HG03575 (cell line): ENCODE measurements at regions not wholly inside any gene's neighbourhood (a gene's known extent, or its start where the extent isn't known, plus 50 kb on each side); places are given as distances from the start of the nearest gene placed in this dataset.
"Not testable (repeated sequence)": the region's sequence is repeated elsewhere in the genome, so short reads cannot be mapped to it uniquely, and the experiment has no call there.

ENCODE experiments used
- ATAC-seq: cut with Tn5 transposase; IDR thresholded peaks from one replicate; pipeline ENCODE4 v1.9.1; 2021; ENCODE audit not compliant: unreplicated experiment, insufficient number of reproducible peaks, low FRiP score; ENCODE audit errors: extremely low read depth

DNA sequence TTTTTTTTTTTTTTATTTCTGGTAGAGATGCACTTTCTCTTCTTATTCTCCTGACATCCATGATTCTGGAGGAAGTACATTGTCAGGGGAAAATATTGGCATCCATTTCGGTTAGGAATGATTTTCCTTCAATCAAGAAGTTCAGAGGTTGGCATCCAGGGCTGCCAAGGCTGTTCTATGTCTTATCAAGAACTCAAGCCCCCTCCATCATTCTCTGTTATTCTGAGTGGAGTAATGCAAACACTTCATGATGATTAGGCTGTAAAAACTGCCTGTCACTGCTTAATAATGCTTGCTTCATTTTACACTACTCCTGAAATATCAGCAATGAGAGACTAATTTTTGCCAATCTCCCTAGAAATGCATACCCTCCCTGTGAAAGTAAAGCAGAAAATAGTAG lies 417.1 kb upstream of the NFIA start:
- ATAC-seq: no peak

DNA sequence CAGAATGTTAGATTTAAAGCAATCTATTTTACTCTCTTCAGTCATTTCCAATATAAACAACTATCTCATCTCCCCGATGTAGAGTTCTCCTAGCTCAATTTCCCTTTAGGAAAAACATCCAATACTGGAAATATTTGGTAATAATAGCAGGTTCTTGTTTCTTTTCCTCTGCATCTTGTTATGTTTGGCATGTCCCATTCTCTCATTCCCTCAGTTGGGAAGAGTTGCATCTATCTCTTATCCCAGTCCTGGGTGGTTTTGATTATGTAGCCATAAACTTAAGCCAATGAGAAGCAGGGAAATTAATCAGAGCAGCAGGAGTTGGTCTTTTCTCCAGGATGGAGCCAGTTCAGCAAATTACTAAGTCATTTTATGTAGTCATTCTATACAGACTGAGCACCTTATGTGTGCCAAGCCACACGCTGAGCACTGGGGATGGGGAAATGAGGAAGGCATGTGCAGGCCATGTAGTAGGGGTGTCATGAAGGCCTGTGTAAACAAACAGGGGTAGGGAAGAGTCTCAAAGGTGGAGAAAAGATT lies 418.2 kb upstream of the NFIA start:
- ATAC-seq: no peak

DNA sequence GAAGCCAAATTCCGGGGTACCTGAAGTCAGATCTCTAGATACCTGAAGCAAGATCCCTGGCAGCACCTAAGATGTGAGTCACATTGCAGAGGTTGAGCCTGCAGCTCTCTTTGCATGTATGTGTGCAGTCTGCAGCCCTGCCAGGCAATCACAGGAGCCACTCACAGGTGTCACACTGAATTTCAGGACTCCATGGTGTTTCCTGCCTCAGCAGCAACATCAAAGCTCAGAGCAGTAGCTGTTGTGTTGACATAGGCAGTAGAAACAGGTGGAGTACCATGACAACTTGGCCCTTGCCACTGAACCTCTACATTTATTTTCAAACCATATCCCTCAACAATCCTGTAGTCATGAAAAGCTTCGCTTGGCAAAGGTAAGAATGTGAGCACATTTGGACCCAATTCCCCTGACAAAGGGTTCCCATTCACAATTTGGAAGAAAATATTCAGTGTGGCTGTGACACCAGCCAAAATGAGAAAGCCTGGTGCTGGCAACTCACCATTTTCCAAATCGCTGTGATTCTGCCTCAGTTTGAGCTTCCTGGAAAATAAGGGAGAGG lies 419.8 kb upstream of the NFIA start:
- no peak for ATAC-seq

DNA sequence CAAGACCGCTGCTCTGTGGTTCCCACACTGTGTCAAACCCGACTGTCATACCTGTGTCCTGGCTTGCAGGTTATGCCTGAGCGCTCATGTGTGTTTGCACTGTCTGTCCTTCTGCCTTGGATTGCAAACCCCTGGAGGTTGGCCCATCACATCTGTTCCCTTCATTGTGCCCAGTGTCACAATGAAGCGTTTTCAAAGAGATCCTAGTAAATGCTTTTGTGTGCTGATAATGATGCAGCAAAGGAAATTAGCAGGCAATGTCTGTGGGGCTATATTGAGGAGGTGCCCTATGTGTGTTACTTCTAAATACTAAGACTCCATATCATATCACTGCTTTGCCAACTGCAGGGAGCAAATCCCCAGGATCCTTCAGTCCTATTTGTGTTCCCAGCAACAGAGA lies 424.4 kb upstream of the NFIA start:
- no peak for ATAC-seq

DNA sequence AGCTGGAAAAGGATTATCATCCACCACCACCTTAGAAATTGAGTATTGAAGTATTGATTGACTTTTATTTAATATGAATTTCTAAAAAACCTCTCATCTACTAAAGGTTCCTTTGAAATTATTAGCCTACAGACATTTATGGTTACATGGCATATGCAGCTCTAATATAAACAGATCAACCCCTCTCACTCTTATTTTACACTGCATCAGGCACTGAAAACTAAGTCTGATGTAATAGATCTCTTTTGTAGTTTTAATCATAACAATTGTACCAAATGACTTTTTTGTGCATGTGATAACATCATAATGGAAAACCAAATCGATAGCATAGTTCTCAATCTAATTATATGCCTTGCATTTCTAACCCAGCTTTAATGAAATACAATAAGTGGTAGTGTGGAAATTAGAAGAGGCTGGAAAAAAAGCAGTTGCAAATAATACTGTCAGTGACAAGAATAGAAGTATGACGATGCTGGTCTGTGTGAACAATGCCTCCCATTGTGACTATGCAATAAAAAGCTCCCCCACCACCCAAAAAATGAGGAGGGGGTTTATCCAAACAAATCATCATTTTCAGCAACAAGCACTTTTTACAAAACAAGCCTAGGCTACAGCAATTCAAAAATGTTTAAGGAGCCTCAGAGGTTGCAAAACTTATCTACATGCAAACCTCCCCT lies 426.5 kb upstream of the NFIA start:
- ATAC-seq: no peak

DNA sequence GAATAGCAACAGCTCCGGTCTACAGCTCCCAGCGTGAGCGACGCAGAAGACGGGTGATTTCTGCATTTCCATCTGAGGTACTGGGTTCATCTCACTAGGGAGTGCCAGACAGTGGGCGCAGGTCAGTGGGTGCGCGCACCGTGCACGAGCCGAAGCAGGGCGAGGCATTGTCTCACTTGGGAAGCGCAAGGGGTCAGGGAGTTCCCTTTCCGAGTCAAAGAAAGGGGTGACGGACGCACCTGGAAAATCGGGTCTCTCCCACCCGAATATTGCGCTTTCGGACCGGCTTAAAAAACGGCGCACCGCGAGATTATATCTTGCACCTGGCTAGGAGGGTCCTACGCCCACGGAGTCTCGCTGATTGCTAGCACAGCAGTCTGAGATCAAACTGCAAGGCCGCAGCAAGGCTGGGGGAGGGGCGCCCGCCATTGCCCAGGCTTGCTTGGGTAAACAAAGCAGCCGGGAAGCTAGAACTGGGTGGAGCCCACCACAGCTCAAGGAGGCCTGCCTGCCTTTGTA lies 442.3 kb upstream of the NFIA start:
- not testable (repeated sequence) for ATAC-seq

DNA sequence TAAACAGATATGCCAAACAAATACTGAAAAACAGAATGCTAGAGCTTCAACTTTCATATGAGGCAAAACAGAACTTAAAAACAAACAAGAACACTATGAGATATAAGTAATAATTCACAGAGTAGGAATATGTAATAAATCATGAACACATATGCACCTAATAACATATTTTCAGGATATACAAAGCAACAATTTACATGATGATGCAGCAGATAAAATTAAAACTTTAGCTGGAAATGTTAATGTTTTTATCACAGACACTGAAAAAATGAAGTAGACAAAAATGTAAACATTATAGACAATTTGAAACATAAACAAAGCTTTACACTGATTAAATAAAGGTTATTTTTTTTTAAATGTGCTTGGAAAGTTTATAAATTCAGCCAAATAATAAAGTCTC lies 443.1 kb upstream of the NFIA start:
- ATAC-seq: no peak

DNA sequence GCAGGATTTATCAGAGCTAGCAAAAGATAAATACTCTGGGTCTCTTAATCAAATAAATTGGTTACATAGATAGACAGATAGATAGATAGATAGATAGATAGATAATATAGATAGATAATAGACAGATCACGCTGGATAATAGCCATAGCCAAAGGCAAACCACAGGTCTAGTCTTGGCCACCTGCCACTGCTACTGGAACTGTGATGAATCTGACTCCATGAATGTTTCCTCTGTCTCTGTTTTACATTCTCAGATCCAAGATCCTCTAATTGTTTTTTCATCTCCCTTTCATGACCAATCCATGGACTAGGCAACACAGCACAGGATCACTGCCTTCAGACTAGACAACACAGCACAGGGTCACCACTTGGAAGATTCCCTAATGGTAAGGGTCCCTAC lies 444.7 kb upstream of the NFIA start:
- no peak for ATAC-seq

DNA sequence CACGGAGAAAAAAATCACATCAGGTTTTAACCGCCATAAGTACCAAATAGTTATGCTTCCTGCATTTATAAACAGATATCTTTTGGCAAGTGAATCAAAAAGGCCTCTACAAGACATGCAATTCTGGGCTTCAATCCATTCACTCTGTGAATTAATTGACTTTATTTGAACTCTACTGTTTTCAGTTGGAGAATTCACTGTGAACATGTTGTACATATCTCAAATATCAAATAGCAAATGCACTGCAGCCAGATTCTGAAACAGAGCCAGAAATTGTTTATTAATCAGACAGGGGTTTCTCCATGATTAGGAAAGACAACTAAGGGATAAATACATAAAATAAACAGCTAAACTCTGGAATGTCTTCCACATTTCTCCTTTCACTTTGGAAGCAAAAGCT lies 445.4 kb upstream of the NFIA start:
- no peak for ATAC-seq

DNA sequence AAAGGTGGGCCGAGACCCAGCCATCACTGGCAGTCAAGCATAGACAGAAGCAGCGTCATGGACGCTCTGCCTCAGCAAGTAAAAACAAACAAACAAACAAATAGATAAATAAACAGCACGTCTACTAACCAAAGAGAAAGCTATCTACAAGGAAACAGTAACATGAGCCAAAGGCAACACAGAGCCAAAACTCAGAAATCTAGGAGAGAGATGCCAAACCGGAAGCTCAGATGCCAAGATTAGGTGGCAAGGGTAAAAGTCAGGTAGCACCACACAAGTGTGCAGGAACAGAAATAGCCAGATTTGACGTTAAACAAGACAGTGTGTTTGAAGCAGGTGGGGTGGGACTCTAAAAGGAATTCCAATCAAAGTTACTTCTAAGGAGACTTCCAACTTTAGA lies 448.3 kb upstream of the NFIA start:
- ATAC-seq: no peak

DNA sequence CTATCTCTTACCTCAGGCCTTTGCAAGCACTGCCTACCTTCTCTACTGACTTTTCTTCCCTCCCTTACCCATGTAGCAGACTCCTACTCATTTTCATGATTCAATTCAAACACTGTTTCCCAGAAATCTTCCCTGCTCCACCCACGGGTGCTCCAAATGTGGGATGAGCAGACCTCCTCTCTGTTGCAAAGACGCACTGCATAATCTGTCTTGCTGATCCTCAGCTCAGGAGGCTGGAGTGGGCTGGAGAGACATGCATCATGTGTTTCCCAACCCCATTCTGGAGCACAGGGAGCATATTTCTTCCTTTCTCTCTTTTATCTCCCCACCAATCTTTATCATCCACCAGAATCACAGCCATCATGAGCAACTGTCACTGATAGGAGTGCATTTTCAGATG lies 459.9 kb upstream of the NFIA start:
- no peak for ATAC-seq

DNA sequence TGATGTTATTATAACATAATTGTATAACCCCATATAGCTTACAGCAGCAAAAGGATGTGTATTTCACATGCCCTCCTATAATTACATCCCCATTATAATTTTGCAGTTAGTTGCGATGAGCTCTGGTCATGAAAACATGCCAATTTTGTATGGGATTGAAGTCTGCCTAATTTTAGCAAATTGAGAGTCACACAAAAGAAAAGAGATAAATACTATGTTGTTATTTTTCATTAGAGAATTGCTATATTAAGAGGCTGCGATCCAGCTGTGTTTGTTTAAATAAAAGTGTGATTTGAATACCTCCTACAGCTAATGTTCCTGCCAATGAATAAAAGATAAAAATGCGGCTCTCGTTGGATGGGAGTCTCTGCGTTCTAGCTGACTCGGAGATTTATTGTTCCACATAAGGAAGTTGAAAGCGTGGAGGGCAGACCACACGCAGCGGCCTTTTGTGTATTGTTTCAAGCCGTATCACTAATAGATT lies 461.0 kb upstream of the NFIA start:
- ATAC-seq: no peak

DNA sequence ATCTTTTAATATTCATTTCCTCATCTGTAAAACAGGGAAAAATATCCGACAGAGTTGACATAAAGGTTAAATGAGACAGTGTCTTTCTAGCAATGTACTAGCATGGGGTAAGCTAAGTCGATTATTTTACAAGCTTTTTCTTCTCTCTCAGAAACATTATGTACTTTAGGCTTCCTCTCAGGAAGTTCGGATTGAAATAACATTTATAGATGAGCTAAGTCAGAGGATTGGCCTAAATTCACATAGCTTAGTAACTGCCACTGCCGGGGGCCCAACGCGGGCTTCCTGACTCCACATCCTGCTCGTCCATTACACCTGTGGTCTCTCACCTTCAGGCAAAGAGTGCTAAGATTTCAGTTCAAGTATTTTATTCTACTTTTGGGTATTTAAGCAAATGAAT lies 462.3 kb upstream of the NFIA start:
- ATAC-seq: no peak

DNA sequence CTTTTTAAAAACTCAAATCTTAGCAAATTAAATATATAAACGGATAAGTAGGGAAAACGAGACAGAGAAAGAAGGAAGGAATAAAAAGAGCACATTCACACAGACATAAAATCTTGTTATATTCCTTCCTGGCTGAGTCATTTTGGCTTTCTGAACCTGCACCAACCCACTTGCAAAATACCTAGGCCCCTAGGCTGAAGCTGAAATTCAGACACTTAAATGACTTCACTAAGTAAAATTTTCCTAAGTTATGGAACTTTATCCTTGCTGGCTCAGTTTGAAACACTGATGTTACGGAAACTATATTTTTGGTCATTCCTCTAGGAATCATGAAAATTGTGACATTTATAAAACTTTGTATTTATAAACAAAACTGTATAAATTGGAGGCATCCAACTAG lies 462.8 kb upstream of the NFIA start:
- no peak for ATAC-seq

DNA sequence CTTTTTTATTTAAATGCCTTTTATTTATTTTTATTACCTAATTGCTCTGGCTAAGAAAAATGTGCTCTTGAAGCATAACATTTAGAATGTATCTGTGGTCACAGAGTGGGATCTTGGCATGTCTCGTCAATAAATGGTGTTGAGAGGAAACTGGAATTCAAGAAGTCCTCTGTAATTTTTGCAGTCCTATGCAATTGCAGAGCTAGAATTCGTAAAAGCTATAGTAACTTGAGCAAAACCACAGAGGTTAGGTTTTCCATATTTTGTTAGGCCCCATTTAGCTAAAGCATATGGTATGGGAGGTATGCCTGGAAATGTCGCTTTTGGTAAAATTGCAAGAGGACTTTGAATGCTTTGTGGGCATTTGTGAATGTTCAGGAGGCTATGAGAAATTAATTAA lies 466.7 kb upstream of the NFIA start:
- no peak for ATAC-seq

DNA sequence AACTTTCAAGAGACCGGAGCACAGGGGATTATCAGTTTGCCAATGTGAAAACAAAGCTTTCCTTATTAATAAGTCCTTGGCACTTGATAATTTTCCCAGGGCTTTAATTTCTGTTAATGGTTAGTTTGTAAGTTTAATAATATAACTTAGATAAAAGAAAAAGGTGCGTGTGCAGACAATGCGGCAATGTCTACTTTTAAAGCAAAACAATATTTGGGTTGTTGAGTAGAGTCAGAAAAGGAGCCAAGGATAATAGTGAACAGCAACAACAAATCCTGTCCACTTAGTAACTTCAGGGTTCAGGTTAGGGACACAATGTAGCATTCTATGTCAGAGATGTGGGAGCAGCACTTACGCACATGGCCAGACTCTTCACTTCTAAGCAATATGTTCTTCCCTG lies 469.6 kb upstream of the NFIA start:
- ATAC-seq: no peak

DNA sequence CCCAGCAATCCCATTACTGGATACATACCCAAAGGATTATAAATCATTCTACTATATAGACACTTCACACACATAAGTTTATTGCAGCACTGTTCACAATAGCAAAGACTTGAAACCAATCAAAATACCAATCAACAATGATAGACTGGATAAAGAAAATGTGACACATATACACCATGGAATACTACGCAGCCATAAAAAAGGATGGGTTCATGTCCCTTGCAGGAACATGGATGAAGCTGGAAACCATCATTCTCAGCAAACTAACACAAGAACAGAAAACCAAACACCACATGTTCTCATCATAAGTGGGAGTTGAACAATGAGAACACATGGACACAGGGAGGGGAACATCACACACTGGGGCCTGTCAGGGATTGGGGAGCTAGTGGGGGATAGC lies 475.4 kb upstream of the NFIA start:
- not testable (repeated sequence) for ATAC-seq

DNA sequence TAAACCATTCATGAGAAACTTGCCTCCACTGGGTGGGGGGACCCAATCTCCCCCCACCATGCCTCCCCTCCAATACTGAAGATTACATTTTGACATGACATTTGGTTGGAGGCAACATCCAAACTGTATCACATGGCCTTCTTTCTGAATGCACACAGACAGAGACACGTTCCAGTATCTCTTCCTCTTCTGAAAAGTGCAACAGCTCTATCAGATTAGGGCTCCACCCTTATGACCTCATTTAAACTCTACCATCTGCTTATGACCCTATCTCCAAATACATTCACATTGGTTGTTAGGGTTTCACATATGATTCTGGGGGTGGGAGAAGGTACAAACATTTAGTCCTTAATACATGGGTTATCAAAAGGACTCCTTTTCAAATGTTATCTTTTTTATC lies 481.8 kb upstream of the NFIA start:
- no peak for ATAC-seq

DNA sequence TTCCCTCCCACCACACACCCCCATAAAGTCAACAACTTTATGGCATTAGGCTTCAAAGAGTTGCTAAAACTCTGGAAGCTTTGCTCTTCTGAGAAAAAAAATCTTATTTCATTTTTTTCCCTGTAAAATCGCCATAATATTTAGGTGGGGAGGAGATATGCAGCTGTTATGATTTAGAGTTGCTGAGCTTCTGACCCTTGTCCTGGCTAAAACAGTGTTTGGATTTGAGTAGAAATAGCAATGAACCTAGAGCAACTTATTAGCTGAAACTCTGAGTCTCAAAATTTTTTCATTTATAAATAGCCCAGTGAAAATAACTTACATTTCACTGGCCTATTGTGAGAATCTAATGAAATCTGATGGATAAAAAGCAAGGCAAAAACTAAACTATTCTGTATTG lies 482.8 kb upstream of the NFIA start:
- no peak for ATAC-seq

DNA sequence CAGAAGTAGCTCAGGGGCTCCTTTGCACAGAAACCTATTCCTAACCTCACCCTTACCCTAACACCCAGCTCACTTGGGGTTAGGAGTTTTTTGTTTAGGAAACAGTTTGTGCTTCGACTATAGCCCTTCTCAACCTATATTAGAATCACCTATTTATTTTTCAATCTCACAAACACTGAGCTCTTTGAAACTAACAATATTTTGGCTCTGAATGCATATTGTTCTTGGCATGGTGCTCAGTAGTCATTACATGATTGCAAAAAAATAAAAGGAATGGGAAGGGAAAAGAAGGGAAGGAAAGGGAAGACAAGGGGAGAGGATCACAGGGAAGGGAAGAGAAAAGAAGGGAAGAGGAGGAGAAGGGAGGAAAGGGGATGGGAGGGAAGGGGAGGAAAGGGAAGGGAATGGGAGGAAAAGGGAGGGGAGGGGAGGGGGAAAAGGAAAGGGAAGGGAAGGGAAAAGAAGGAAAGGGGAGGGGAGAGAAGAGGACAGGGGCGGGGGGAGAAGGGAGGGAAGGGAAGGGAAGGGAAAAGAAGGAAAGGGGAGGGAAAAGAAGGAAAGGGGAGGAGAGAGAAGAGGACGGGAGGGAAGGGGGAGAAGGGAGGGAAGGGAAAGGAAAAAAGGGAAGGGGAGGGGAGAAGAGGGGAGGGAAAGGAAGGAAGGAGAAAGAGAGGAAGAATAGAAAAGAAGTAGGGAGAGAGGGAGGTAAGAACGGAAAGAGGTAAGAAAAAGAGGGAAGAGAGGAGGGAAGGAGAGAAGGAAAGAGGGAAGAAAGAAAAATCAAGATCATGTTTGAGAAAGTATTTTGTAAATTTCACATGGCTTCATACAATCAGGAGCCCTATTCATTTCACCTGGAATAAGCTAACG lies 484.1 kb upstream of the NFIA start:
- ATAC-seq: no peak
